DMS153 (cell line): ENCODE measurements at regions not wholly inside any gene's neighbourhood (a gene's known extent, or its start where the extent isn't known, plus 50 kb on each side); places are given as distances from the start of the nearest gene placed in this dataset.

Experiments
- DNase-seq: peaks from one replicate; lab custom pipeline; 2025; lab: John Stamatoyannopoulos, UW

DNA sequence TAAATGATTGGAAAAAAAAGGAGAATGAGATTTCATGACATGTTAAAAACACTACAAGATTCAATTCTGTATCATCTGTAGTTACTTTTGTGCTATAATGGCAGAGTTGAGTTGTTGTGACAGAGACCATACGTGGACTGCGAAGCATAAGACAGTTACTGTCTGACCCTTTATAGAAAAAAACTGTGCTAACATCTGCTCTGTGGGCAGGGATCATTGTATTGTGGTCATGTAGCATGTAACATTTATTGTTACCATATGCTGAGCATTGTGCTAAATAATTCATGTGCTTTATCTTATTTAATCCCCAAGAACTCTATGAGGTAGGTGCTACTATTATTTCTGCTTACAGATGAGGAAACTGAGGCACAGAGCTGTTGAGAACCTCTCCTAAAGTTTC is 147.3 kb upstream of the HMHB1 start:
- no peak for DNase-seq

DNA sequence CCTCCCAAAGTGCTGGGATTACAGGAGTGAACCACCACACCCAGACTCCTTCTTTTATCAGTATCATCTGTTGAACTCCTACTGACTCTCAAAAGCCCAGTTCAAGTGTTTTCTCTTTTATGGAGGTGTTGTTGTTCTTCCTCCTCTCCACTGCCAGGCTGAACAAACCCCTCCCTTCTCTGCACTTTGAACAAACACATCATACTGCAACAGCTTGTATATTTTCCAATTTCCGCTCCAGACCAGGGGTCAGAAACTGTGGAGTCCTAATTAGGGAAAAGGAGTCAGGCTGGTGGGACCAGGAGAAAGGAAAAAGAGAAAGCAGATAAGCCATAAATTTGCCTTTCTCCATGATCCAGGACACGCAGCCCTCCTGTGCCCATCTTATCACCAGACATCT is 148.1 kb upstream of the HMHB1 start:
- DNase-seq = no peak

DNA sequence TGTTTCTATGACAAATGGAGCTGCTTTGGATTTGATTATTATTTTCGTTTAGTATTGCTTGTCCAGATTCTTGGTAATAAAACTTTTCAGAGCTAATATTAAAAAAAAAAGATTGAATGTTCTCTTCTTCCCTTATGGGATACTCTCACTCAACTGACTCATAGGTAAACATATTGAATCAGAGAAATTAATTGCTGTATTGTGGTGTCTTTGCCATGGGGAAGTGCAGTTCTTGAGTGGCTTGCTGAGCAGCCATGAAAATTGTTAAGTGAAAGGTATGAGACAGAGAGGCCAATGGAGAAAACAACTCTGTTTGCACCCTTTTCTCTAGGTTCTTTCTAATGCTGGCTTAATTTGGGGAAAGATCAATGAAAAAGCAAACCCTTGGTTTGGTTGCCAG is 149.9 kb upstream of the HMHB1 start:
- DNase-seq = no peak

DNA sequence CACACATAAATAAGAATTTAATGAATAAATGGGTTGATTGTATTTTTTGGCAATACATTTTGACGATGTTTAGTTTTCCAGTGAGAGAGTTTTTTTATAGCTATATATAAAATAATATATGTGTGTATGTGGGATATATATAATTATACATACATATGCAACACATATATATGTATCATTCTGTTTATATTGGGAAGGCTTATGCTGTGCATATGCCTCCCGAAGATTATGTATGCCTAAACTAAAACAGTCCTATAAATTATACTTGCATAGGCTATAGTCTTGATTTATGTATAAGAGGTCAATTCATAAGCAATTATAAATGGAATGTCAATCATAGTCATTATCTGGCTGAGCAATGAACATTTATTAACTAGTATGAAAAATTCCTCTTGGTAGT is 151.3 kb upstream of the HMHB1 start:
- no peak for DNase-seq

DNA sequence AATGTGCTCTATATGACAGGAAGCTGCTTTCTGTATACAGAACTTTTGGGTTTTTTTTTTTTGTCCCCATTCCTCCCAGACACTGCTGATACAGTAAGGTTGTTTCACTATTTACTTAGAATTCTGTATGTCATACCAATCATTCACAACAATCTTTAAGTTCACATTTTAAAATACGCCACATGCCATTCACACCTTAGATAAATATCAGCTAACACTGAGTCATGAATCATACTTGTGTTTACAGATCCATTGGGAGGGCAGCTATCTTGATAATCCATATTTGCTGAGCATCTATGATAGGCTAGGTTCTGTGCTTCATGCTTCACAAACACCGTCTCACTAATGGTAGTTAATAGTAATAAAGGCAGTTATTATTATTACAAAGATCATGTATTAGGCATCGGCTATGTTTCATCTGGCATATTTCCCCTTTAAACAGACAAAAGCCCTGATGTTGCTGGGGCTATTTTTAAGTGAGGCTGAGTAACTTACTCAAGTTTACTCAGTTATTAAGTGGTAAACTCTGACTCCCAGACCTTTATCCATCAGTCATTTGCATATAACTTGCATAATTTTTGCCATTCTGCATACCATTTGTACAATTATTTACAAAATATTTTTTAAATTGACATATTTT is 152.2 kb upstream of the HMHB1 start:
- no peak for DNase-seq

DNA sequence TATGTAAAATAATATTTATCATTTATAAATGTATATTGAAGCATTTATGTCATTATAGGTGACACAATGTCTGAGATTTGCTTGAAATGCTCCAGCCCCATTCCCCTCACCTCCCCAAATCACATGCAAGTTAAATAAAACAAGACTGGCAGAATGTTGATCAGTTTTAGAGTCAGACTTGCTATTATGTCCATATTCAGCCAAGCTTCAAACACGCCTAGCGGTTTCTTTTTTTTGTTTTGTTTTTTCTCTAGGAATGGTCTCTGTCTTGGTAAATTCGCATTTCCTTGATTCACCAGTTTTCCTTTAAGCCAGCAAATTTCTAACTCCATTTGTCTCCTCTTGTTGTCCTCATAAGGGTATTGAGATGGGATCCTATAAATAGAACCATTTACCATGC is 153.0 kb upstream of the HMHB1 start:
- DNase-seq = no peak

DNA sequence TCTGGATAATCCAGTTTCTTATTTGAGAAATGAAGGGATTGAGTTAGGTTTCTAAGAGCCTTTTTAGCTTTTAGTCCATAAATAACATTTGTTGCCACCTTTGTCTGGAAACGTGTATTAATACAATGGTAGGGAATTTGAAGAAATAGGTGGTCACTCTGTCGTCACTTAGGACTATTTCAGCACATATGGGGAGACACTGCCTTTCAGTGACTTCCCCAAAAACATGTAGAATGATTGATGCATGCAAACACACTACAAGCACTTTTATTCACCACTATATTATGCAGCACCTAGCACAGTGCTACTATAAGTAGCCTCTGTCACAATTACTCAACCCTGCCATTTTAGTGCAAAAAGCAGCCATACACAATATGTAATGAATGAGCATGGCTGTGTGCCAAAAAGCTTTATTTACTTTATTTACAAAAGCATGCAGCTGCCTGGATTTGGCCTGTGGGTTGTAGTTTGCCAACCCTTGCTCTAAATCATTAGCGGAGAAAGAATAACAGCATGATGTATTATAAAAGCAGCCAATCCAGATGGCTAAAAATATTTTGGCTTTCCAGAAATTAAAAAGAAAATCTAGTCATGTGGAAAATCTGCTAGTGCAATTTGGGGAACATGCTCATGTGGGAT is 154.2 kb upstream of the HMHB1 start:
- peak; percentile 90 for DNase-seq

DNA sequence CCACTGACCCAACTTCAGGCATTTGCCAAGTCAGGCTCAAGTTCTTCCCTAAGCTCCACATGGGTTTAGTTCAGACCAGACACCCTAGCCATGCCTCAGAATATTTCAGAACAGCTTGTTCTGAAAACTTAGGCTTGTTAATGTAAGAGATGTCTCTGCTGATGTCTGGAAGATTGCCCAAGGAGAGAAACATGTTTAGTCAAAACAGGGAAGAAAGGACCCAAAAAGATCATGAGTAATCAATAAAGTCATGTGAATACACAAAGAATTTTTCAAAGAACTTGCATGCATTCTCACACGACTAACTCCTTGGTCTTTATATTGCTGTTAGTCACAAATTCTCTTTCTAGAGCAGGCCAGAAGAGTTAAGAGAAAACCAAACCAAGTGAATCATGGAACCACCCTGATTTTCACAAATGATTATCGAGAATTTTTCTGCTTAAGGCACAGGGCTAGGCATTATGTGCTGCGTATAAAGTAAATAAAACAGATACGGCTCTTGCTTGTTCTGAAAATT is 158.1 kb upstream of the HMHB1 start:
- no peak for DNase-seq

DNA sequence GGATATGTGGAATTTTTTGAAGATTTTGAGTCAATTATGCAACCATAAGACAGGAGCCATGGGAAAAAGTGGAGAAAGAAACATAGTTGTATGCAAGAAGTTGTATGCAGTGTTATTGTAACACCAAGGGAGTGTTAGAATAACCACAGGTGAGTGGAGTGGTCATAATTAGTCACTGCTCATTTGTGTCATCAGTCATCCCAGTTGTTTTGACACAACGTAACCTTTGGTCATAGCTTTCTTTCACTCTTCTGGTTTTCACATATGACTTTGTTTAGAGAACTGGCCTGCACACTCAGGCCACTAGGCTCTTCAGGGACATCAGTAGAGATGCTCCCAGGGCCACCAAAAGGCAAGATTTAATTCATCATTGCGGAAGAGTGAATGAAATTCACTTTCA is 158.7 kb upstream of the HMHB1 start:
- DNase-seq = no peak

DNA sequence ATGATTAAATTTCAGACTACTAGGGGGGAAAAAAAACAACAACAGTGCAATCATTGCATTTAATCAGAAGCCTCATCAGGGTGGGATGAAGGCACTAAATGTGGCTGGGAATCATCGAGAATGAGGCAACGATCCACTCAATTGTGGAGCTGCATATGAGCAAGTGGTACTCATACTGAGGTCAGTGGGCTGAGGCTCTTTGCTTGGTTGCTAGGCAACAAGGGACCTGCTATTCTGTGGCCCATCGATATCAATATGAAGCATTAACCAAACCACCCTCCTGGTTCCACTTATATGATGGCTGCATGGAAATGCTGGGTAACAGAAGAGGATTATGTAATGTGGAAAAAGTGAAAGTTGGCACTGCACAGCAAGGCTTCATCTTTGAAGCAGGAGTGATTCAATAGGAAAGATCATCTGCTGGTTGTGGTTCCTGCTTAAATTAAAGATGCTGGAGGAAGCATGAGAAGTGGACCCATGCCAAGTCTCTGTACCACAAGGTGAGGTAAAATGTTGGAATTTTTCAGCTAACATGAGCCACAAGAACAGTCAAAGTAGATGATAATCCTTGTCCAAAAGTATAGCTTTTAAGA is 159.8 kb upstream of the HMHB1 start:
- DNase-seq = no peak

DNA sequence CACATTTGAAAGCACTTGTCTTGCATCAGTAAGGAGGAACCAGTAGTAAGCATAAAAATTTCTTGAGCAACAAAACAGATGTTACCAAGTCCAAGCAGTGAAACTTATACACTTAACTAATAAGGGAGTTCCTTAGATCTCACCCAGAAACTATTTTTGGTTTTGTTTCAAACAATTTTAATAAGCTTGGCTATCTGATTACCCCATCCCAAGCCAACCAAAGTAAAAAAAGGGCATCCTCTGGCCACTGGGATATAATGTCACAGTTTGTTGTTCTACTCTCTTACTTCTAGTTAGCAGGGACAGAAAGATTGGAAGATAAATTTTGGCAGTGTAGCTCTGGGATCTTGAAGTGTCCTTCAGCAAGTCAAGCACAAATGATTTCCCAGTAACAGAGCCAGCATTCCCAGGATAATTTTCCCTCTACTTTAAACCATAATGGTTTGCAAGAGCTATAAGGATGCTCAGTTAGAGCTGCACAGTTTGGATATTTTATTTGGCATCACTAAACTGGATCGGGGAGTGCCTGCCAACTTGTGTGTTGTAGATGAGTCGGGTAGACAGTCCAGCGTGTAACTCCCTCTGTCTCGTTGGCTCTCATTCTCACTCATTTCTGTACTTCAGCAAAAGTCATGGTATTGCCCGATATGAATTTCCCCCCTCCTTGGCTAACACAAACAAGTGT is 161.9 kb upstream of the HMHB1 start:
- no peak for DNase-seq

DNA sequence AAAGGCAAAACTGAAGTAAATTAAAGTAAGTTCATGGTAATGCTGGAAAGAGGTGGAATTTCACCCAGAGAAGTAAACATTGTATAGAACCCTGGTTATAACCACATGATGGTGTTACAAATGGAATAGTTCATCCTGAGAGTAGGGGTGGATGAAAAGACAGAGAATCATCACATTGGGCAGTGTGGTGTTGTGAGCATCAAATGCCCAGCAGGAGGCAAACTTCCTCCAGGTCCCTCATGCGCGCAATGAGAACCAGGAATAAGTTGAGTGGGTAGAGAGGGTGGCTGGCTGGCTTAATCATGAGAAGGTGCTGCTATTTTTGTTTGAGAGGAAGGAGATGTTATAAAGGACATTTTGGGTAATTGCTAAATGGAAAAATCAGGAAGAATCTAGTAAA is 163.3 kb upstream of the HMHB1 start:
- DNase-seq = no peak

DNA sequence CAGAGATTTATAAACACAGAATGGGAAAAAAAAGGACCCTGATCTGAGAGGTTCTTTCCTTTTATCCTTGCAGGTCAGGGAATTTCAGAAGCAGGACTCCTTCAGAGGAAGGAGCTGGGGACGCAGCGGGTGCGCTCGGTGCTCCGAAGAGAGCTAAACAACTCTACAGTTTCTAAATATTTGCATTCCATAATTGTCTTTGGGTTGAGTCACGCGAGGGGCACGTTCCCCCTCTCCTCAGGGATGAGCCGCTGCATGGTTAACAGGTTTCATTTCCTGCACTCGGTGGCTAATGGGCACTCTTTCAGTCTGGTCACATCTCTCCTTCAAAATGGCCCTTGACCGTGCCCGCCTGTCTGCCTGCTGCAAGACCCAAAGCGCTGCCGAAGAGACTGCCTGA is 165.0 kb upstream of the HMHB1 start:
- no peak for DNase-seq

DNA sequence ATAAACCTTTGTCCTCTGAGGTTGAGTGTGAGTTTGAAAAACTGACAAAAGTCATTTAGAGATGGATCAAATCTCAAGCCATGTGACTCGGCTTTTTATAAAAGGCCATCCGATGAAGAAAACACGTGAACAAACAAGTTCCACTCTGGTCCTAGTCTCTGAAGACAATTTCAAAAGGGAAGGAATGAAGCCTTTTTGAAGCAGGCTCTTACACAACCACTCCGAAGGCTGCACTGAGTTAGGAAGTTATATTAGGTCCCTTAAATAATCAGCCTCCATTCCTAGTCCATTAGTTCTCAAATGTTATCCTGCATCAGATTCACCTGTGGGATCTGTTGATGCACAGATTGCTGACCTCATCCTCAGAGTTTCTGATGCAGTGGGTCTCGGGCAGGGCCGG is 166.6 kb upstream of the HMHB1 start:
- DNase-seq = no peak

DNA sequence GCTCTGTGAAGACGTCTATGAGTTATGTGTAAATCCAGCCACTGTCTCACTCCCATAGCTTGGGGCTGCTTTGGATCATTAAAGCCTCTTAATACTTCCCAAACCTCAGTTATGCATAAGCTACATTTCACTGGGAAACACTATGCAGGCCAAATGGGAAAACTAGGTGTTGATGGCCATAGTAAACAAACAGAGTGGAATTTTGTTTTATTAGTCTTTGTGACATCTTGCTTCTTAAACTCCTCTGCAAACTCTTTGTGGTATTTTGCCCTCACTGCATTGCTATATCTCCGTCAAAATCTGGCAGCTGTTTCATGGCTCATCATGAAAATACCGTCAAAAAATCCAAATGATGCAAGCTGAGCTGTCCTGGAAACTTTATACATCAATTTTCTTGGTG is 167.2 kb upstream of the HMHB1 start:
- DNase-seq = no peak

DNA sequence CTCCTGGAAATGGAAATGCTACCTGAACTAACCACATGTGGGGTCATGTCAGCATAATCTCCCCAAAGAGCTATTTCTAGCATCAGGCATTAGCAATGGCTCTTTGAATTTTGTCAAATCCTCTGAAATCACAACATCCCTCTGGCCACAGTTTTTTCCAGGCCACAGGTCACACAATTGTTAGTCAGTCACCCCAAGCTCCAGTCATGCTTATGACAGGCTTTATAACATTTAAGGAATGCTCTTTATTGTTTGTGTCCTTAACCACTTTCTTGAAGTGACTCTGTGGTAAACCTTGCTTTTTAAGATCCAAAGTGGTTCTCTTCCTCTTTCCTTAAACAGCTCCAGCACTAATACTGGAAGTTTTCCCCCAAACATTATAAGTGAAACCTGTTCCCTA is 169.2 kb upstream of the HMHB1 start:
- DNase-seq = no peak

DNA sequence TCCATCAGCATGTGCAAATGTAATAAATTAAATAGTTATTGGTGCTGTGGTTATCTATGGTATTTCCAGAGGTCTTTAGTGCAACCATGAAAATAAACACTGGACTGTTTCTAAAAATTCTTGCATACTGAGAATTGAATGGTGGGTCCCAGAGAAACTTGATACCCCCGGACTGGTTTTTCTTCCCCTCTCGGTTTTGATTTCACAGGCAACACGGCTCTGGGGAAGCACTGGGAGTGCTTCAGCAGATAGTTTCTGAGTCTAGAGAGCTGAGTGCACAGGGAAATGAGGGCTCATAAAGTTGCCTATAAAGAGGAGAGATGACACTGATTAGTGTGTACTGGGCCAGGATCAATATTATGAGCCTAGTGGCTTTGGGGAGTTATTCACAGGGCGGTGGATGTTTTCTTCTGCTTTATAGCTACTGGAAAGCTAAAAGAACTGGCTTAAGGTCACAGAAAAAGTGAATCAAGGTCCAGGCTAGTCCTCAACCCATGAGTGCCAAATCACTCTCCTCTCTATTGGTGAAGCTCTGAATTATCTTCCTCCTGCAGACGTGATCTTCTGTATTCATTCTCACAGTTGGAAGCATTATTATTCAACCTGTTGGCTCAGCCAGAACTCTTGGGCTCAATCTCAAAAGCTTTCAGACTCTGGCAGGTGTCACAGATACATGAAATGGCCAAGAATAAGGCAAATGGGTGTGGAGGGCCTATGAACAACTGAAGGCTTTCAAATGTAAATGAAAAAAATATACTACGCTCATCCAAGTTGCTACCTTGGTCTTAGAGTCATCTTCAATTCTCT is 170.2 kb upstream of the HMHB1 start:
- no peak for DNase-seq

DNA sequence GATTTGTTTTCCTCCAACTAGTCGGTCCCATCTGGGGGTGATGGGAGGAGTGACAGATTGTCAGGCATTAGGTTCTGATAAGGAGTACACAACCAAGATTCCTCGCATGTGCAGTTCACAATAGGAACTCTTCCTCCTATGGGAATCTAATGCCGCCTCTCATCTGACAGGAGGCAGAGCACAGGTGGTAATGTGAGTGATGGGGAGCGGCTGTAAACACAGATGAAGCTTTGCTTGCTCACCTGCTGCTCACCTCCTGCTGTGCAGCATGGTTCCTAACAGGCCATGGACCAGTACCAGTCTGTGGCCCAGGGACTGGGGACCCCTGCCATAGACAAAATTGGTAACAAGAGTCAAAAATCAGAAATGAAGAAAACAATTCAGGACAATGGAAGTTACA is 173.3 kb upstream of the HMHB1 start:
- DNase-seq = peak; percentile 23

DNA sequence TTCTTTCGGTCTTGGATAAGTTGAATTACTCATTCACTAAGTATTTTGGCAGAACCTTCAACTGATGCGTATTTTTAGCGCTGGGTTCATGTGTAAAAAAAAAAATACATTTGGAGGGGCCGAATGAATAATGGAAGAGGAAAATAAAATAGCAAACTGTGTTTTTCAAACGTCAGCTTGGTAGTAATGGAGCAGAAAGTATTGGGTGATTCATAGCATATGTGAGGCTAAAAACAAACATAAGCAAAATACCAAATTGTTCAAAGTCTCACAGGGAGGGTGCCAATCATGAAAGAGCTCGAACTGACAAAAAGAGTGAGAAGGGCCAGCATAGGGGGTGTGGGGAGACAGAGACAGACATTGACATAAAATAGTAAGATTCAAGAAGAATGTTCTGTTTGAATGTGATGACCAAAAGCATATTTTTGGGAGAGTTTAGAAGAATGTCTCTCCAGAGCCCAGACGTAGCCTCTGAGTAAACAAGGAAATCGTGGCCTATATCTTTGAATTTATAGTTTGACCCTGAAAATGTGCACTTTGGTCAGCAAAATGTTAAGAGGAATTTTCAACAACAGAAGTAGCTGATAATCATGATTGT is 174.9 kb upstream of the HMHB1 start:
- DNase-seq = no peak

DNA sequence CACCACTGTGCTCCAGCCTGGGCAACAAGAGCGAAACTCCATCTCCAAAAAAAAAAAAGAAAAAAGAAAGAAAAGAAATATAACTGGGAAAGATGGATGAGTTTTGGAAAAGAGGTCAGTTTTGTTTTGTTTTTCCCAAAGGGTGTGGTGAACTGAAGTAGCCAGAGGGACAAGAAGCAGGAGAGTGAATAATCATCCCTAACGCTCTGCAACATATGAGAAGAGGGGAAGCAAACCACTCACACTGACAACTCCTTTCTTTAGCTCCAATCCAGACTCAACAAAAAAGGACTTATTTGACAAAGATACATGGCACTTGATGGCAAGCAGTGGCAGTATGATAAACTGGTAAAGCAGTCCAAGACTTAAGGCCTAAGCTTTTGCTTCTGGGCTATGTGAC is 176.1 kb upstream of the HMHB1 start:
- no peak for DNase-seq

DNA sequence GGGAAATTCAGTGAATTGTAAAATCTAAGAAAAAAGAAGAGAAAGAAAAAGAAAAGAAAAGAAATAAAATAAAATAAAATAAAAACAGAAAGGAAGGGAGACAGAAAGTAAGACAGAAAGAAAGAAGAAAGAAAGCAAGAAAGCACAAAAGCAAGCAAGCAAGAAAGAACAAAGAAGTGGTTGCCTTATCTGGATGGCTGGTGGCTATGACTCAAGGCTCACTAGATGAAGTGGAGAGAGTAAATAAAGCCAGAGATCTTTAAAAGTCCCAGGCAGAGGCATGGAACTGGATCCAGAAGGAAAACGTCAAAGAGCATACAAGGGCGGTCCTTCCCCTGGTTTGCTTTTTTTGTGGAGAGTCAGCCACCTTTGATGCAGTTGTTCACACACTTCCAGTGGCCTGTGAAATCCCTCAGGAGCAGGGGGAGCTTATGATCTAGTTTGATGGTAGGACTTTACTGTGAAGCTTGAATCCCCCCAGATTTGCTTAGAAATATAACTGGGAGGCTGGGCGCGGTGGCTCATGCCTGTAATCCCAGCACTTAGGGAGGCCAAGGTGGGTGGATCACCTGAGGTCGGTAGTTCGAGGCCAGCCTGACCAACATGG is 176.7 kb upstream of the HMHB1 start:
- DNase-seq = no peak
